Mesothelial cell of epicardium (in vitro differentiated cells): ENCODE measurements at regions not wholly inside any gene's neighbourhood (a gene's known extent, or its start where the extent isn't known, plus 50 kb on each side); places are given as distances from the start of the nearest gene placed in this dataset.

Source experiments
- DNase-seq, 2 experiments: peaks; one replicate each; pipeline ENCODE4 v3.0.0; 2021; ENCODE audit warnings: low spot score in 2 of 2; ENCODE audit not compliant: unreplicated experiment in 2 of 2
- H3K27ac Mint-ChIP-seq: 2 replicates; pipeline ENCODE4 v1.8.0; 2021; ENCODE audit warnings: mixed read lengths
- H3K27me3 Mint-ChIP-seq: 2 replicates; pipeline ENCODE4 v1.8.0; 2021; ENCODE audit warnings: low read depth, mixed read lengths
- H3K36me3 Mint-ChIP-seq: 2 replicates; pipeline ENCODE4 v1.8.0; 2021; ENCODE audit warnings: mixed read lengths
- H3K4me1 Mint-ChIP-seq: 2 replicates; pipeline ENCODE4 v1.8.0; 2021; ENCODE audit warnings: mixed read lengths
- H3K4me3 Mint-ChIP-seq: 2 replicates; pipeline ENCODE4 v1.8.0; 2021; ENCODE audit warnings: mild to moderate bottlenecking, moderate library complexity, mixed read lengths
- H3K9me3 Mint-ChIP-seq: 2 replicates; pipeline ENCODE4 v1.8.0; 2021; ENCODE audit warnings: mixed read lengths
- CTCF ChIP-seq: fragments of 200-600 bp; sonication (generic); IDR thresholded peaks from one replicate; pipeline ENCODE4 v1.5.0; 2021; ENCODE audit warnings: antibody characterized with exemption; ENCODE audit not compliant: unreplicated experiment

GRCh38 chr1:94716965-94717364, 103.2 kb upstream of the SLC44A3 start:
- peaks cover 6% of the 10 kb centered on the region for H3K4me1 Mint-ChIP-seq
- H3K4me3 Mint-ChIP-seq, result no peak overlapping the region
- no peak for TF ChIP-seq CTCF
- H3K9me3 Mint-ChIP-seq, result no peaks in the 10 kb centered on the region
- peaks cover 3% of the 10 kb centered on the region for H3K36me3 Mint-ChIP-seq
- no peak for DNase-seq
- H3K27ac Mint-ChIP-seq, result no peak overlapping the region
- H3K27me3 Mint-ChIP-seq, result no peaks in the 10 kb centered on the region

DNA sequence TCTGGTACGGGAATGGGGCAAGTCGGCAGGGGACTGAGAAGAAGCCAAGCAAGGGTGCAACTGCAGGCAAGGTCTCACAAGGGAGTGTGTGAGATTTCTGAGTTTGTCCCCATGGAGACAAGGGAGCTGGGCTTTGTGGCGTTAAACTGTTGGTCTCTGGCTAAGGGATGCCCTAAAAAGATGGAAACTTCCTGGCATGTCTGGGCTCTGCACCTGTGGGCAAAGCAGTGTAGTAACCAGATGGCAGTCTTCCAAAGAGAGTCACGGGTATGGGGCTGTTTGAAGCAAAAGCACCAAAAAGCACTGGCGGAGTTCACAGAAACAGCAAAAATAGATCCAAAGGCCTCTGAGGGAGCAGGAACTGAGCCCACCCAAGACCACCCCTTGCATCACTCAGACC, 104.8 kb upstream of the SLC44A3 start:
- H3K27ac Mint-ChIP-seq, result no peak overlapping the region
- no peak for TF ChIP-seq CTCF
- H3K4me3 Mint-ChIP-seq, result no peak overlapping the region
- no peaks in the 10 kb centered on the region for H3K27me3 Mint-ChIP-seq
- no peak for DNase-seq
- peaks cover 3% of the 10 kb centered on the region for H3K36me3 Mint-ChIP-seq
- peaks cover 6% of the 10 kb centered on the region for H3K4me1 Mint-ChIP-seq
- H3K9me3 Mint-ChIP-seq, result no peaks in the 10 kb centered on the region

DNA sequence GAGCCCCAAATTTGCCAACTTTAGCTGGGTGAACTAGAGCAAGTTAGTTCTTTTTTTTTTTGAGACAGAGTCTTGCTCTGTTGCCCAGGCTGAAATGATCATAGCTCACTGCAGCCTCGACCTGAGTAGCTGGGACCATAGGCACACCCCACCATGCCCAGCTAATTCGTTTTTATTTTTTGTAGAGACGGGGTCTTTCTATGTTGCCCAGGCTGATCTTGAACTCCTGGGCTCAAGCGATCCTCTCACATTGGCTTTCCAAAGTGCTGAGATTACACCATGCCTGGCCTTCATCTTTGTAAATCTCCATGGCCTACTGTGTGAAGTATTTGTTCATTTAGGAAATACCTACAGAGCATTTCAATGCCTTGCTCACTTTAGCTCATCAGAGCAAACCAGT, 105.6 kb upstream of the SLC44A3 start:
- no peaks in the 10 kb centered on the region for H3K9me3 Mint-ChIP-seq
- TF ChIP-seq CTCF, result no peak
- no peaks in the 10 kb centered on the region for H3K27me3 Mint-ChIP-seq
- no peak overlapping the region for H3K27ac Mint-ChIP-seq
- no peak for DNase-seq
- H3K4me3 Mint-ChIP-seq, result no peak overlapping the region
- H3K4me1 Mint-ChIP-seq, result peaks cover 8% of the 10 kb centered on the region
- peaks cover 3% of the 10 kb centered on the region for H3K36me3 Mint-ChIP-seq

- Mint-ChIP-seq H3K9me3 (no peaks in the 10 kb centered on the region), H3K4me1 (peaks cover 12% of the 10 kb centered on the region), H3K36me3 (peaks cover 3% of the 10 kb centered on the region), H3K4me3 (no peak overlapping the region), H3K27ac (peak overlapping the region; percentile 73), H3K27me3 (no peaks in the 10 kb centered on the region)
- no peak for DNase-seq
- no peak for TF ChIP-seq CTCF
Measured at GRCh38 chr1:94714152-94714551, 106.0 kb upstream of the SLC44A3 start.

DNA sequence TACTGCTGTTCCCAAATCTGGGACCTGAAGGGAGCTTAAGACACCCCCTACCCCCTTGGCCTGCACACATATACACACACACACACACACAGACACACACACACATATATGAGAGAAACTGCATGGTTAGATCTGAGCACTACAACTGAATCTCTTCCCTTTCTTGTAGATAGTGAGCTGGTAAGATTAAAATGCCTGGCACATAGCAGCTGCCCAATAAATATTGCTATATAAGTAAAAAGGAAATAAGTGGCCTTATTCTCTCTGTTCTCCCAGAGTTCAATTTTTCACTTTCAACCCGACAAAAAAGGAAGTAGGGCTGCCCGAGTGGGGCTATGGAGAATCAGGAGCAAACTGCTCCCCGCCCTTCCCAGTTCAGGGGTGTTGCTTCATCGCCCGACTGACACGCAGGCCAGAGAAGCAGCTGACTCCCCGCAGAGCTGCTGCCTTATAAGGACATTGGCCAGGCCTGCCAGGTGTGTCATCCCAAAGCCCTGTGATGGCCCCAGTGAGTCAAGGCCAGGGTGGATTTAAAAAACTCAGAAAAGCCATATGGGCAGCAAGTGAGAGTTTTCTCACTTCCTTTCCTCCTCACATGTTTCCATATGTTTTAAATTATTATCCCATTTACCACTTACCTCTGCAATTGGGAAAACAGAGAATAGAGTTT, 106.5 kb upstream of the SLC44A3 start:
- Mint-ChIP-seq H3K9me3 (no peaks in the 10 kb centered on the region), H3K27ac (peak overlapping the region; percentile 73)

More for the DNA sequence above, 106.5 kb upstream of the SLC44A3 start:
- TF ChIP-seq CTCF, result no peak
- DNase-seq, result no peak
- no peak overlapping the region for H3K4me3 Mint-ChIP-seq
- no peaks in the 10 kb centered on the region for H3K27me3 Mint-ChIP-seq
- H3K36me3 Mint-ChIP-seq, result peaks cover 3% of the 10 kb centered on the region
- H3K4me1 Mint-ChIP-seq, result peaks cover 16% of the 10 kb centered on the region
